Testis (tissue), 2 donors: ENCODE measurements at regions not wholly inside any gene's neighbourhood (a gene's known extent, or its start where the extent isn't known, plus 50 kb on each side); places are given as distances from the start of the nearest gene placed in this dataset.

ENCODE experiments used
- DNase-seq: peaks from one replicate; pipeline ENCODE4 v3.0.0-alpha.2; 2019
- H3K27ac ChIP-seq, 2 donors: fragments of 200-600 bp; sonication (generic); one replicate each; pipeline ENCODE4 v1.5.1; 2019
- H3K27me3 ChIP-seq: fragments of 200-600 bp; sonication (generic); one replicate; pipeline ENCODE4 v1.5.1; 2019
- H3K36me3 ChIP-seq: fragments of 200-600 bp; sonication (generic); one replicate; pipeline ENCODE4 v1.5.1; 2017; ENCODE audit warnings: low read depth; ENCODE audit errors: missing control alignments
- H3K4me1 ChIP-seq: fragments of 200-600 bp; sonication (generic); one replicate; pipeline ENCODE4 v1.5.1; 2019
- H3K4me3 ChIP-seq, 2 donors: fragments of 200-600 bp; sonication (generic); one replicate each; pipeline ENCODE4 v1.5.1; 2017 to 2019
- H3K9me3 ChIP-seq: fragments of 200-600 bp; sonication (generic); one replicate; pipeline ENCODE4 v1.5.1; 2017
- CTCF ChIP-seq, 3 experiments: fragments of 450-650 bp in 2 of 3; fragments of 200-600 bp in 1 of 3; sonication (generic) in 1 of 3; IDR thresholded peaks; one replicate each; pipeline ENCODE4 v1.5.1; 2016 to 2019; ENCODE audit warnings: antibody characterized with exemption in 3 of 3, mild to moderate bottlenecking in 2 of 3, moderate library complexity in 1 of 3
- POLR2A ChIP-seq: fragments of 450-650 bp; IDR thresholded peaks from one replicate; pipeline ENCODE4 v1.6.1; 2017; ENCODE audit warnings: antibody characterized with exemption, mild to moderate bottlenecking, moderate library complexity
- WGBS, 2 donors: methylation state at CpG; one replicate each; pipeline ENCODE4 v1.1.5; 2018; 5-methylcytosine and 5-hydroxymethylcytosine counted together
- intact Hi-C: fragments of 100-400 bp; cut with DNase I; formaldehyde crosslinking; loops from one replicate; pipeline ENCODE4 v1.15.1; 2023; ENCODE audit warnings: low total_unique reads

- DNase-seq, result no peak
- Histone ChIP-seq H3K4me3 (no peak overlapping the region), H3K4me1 (no peaks in the 10 kb centered on the region), H3K36me3 (no peaks in the 10 kb centered on the region), H3K9me3 (no peaks in the 10 kb centered on the region), H3K27ac (no peak overlapping the region), H3K27me3 (no peaks in the 10 kb centered on the region)
- intact Hi-C loops, result no loop called here
- WGBS, 2 donors, result 82 to 84% methylated on average over 2 of the region's 2 CpGs
- no peak for TF ChIP-seq POLR2A
- no peak for TF ChIP-seq CTCF (IDR thresholded peaks at IDR 0.05)
These were observed 221.7 kb upstream of the PLEKHG7 start for GRCh38 chr12:92481066-92481465.

- Histone ChIP-seq H3K27ac (no peak overlapping the region), H3K4me3 (no peak overlapping the region), H3K4me1 (no peaks in the 10 kb centered on the region), H3K9me3 (no peaks in the 10 kb centered on the region), H3K27me3 (no peaks in the 10 kb centered on the region), H3K36me3 (no peaks in the 10 kb centered on the region)
- DNase-seq, result no peak
- intact Hi-C loops, result no loop called here
- TF ChIP-seq CTCF (IDR thresholded peaks at IDR 0.05) (no peak), POLR2A (no peak)
- WGBS, 2 donors, result 44 to 54% methylated on average over 2 of the region's 2 CpGs
These were observed 224.1 kb upstream of the PLEKHG7 start for GRCh38 chr12:92478692-92479091.

GRCh38 chr12:92476844-92477243 lies 225.9 kb upstream of the PLEKHG7 start:
- H3K36me3 ChIP-seq, result no peaks in the 10 kb centered on the region
- no peaks in the 10 kb centered on the region for H3K27me3 ChIP-seq
- H3K4me3 ChIP-seq, result no peak overlapping the region
- 86 to 94% methylated on average over 1 of the region's 1 CpG for WGBS, 2 donors
- DNase-seq, result no peak
- no peak for TF ChIP-seq POLR2A
- no peak for TF ChIP-seq CTCF (IDR thresholded peaks at IDR 0.05)
- no peaks in the 10 kb centered on the region for H3K9me3 ChIP-seq
- H3K27ac ChIP-seq, result no peak overlapping the region
- intact Hi-C loops, result no loop called here
- H3K4me1 ChIP-seq, result no peaks in the 10 kb centered on the region

GRCh38 chr12:92473564-92473963 lies 229.2 kb upstream of the PLEKHG7 start:
- TF ChIP-seq POLR2A (no peak), CTCF (IDR thresholded peaks at IDR 0.05) (no peak)
- WGBS, 2 donors, result 89 to 90% methylated on average over 2 of the region's 2 CpGs
- Histone ChIP-seq H3K4me1 (peaks cover 4% of the 10 kb centered on the region), H3K4me3 (no peak overlapping the region), H3K27ac (no peak overlapping the region), H3K27me3 (no peaks in the 10 kb centered on the region), H3K36me3 (no peaks in the 10 kb centered on the region), H3K9me3 (no peaks in the 10 kb centered on the region)
- intact Hi-C loops, result no loop called here
- DNase-seq, result no peak

- H3K27me3 ChIP-seq, result no peaks in the 10 kb centered on the region
- 93 to 94% methylated on average over 2 of the region's 2 CpGs for WGBS, 2 donors
- intact Hi-C loops, result no loop called here
- peaks cover 4% of the 10 kb centered on the region for H3K4me1 ChIP-seq
- H3K9me3 ChIP-seq, result no peaks in the 10 kb centered on the region
- no peak overlapping the region for H3K27ac ChIP-seq
- no peak overlapping the region for H3K4me3 ChIP-seq
- no peak for DNase-seq
- no peak for TF ChIP-seq POLR2A
- TF ChIP-seq CTCF (IDR thresholded peaks at IDR 0.05), result no peak
- H3K36me3 ChIP-seq, result no peaks in the 10 kb centered on the region
These were observed 230.6 kb upstream of the PLEKHG7 start for GRCh38 chr12:92472201-92472600.
